Calu3 (cell line): ENCODE measurements at regions not wholly inside any gene's neighbourhood (a gene's known extent, or its start where the extent isn't known, plus 50 kb on each side); places are given as distances from the start of the nearest gene placed in this dataset.

Source experiments
- BruUV-seq: library from RNA; stranded (reverse); fragments of 400-500 nt; replicated peaks from 2 replicates; lab custom pipeline; 2021; lab: Mats Ljungman, UMichigan
- CTCF ChIA-PET: fragments of 300-600 bp; sonication (Branson Sonifier 250); formaldehyde crosslinking; loops from one replicate; lab custom pipeline; 2022; ENCODE audit warnings: antibody characterized with exemption; lab: Charles Lee
- DNase-seq: peaks from one replicate; pipeline ENCODE4 v3.0.0; 2022
- H3K27ac Mint-ChIP-seq: one replicate; pipeline ENCODE4 v1.8.0; 2022; ENCODE audit warnings: mixed read lengths; ENCODE audit not compliant: unreplicated experiment
- H3K27me3 Mint-ChIP-seq: one replicate; pipeline ENCODE4 v1.8.0; 2022; ENCODE audit warnings: mixed read lengths; ENCODE audit not compliant: unreplicated experiment
- H3K36me3 Mint-ChIP-seq: one replicate; pipeline ENCODE4 v1.8.0; 2022; ENCODE audit warnings: mild to moderate bottlenecking, moderate library complexity, mixed read lengths; ENCODE audit not compliant: insufficient read depth, unreplicated experiment
- H3K4me1 Mint-ChIP-seq: one replicate; pipeline ENCODE4 v1.8.0; 2022; ENCODE audit warnings: mild to moderate bottlenecking, low read depth, mixed read lengths; ENCODE audit not compliant: unreplicated experiment
- H3K4me3 Mint-ChIP-seq: one replicate; pipeline ENCODE4 v1.8.0; 2022; ENCODE audit warnings: mild to moderate bottlenecking, low read depth, moderate library complexity, mixed read lengths; ENCODE audit not compliant: unreplicated experiment
- H3K9me3 Mint-ChIP-seq: one replicate; pipeline ENCODE4 v1.8.0; 2022; ENCODE audit warnings: low read depth, mixed read lengths; ENCODE audit not compliant: unreplicated experiment
- CTCF ChIP-seq: fragments of 200-600 bp; IDR thresholded peaks from one replicate; pipeline ENCODE4 v1.8.0; 2022; ENCODE audit warnings: antibody characterized with exemption; ENCODE audit not compliant: unreplicated experiment
- intact Hi-C: fragments of 100-400 bp; cut with micrococcal nuclease; formaldehyde crosslinking; loops from one replicate; pipeline ENCODE4 v1.10.0; 2022; ENCODE audit not compliant: unreplicated experiment

DNA sequence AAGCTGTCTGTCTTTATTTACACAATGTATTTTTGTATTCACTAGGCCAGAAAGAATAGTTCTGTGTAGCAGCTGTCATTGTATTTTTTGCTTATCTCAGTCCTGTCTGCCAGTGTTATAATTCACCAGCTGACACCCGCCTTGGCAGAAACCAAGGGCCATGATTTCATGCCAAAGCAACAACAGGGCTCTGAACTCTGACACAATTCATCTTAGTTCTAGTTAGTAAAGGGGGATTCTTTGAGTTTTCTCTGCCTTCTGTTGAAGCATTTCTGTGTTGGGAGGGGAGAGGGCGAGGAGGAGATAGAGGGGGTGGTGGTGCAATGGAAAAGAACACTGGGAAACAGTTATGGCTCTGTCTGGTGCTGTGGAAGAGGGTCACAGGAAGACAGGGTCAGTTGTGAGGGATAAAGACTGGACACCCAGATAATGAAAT is 684.6 kb upstream of the MARCKS start:
- no peaks in the 10 kb centered on the region for H3K27me3 Mint-ChIP-seq
- intact Hi-C loops = no loop called here
- BruUV-seq = no TSS peak
- H3K27ac Mint-ChIP-seq = no peak overlapping the region
- CTCF ChIA-PET = no interaction called here
- H3K4me1 Mint-ChIP-seq = no peaks in the 10 kb centered on the region
- no peaks in the 10 kb centered on the region for H3K36me3 Mint-ChIP-seq
- H3K4me3 Mint-ChIP-seq = no peak overlapping the region
- H3K9me3 Mint-ChIP-seq = peaks cover 2% of the 10 kb centered on the region
- no peak for TF ChIP-seq CTCF
- DNase-seq = no peak

GRCh38 chr6:113178349-113178748 is 678.8 kb upstream of the MARCKS start:
- BruUV-seq = no TSS peak
- Mint-ChIP-seq H3K9me3 (no peaks in the 10 kb centered on the region), H3K4me3 (no peak overlapping the region), H3K27ac (no peak overlapping the region), H3K36me3 (no peaks in the 10 kb centered on the region), H3K4me1 (no peaks in the 10 kb centered on the region), H3K27me3 (no peaks in the 10 kb centered on the region)
- TF ChIP-seq CTCF = no peak
- no peak for DNase-seq
- CTCF ChIA-PET = no interaction called here
- intact Hi-C loops = no loop called here

DNA sequence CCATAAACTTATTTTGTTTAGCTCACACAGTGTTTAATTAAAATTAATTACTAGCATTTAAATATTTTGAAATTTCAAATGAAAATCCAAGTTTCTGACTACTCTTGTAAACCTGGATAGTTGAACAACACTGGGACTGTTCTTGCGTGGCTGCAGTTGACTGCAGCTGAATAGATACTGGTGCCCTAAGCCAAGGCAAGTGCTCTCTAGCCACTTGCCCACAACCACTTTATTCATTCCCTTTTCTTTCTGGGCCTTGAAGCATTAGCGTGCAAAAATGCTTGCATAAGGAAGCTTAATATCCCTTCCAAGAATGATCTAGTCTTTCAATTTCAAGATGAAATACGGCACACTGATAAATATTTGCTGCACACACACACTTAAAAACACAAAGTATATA is 676.0 kb upstream of the MARCKS start:
- H3K4me1 Mint-ChIP-seq = peaks cover 8% of the 10 kb centered on the region
- H3K27ac Mint-ChIP-seq = no peak overlapping the region
- CTCF ChIA-PET = no interaction called here
- no peak for DNase-seq
- no TSS peak for BruUV-seq
- no peaks in the 10 kb centered on the region for H3K27me3 Mint-ChIP-seq
- TF ChIP-seq CTCF = no peak
- no peaks in the 10 kb centered on the region for H3K36me3 Mint-ChIP-seq
- H3K4me3 Mint-ChIP-seq = no peak overlapping the region
- intact Hi-C loops = no loop called here
- H3K9me3 Mint-ChIP-seq = peaks cover 4% of the 10 kb centered on the region

DNA sequence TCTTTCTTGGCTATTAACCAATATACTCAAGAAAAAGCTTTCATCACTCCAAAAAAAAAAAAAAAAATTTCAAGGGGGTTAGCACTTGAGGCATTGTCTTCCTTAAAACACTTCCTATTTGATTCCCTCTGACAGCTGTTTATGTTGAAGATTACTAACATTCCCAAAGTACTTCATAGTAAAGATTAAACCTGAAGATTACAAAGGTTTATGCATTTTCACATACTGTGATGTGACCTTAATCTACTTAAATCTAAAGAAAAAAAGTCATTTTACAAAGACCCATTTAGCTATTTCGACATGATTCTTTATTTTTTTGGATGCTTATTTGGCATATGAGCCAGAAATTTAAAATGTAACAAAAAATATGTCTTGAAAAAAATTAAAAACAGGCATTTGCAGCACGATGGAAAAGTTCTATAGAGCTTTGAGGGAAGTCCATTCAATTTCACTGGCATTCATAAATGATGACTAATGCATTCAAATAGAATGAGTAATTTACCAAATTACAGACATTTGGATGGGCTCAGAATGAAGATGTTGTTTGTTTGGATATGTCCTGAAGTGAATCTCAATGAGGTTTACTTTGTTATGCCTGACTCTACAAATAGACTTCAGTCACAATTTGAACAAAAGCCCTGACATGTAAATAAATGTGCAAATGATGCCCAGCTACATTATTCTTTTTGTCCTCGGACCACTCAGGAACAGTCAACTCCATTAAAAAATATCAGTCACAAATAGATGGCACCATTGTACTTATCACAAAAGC is 674.6 kb upstream of the MARCKS start:
- peaks cover 4% of the 10 kb centered on the region for H3K9me3 Mint-ChIP-seq
- H3K4me3 Mint-ChIP-seq = no peak overlapping the region
- no peak for DNase-seq
- H3K27me3 Mint-ChIP-seq = no peaks in the 10 kb centered on the region
- no peak overlapping the region for H3K27ac Mint-ChIP-seq
- intact Hi-C loops = no loop called here
- CTCF ChIA-PET = no interaction called here
- no TSS peak for BruUV-seq
- peaks cover 8% of the 10 kb centered on the region for H3K4me1 Mint-ChIP-seq
- no peaks in the 10 kb centered on the region for H3K36me3 Mint-ChIP-seq
- TF ChIP-seq CTCF = no peak
